KG1 (cell line): ENCODE measurements at regions not wholly inside any gene's neighbourhood (a gene's known extent, or its start where the extent isn't known, plus 50 kb on each side); places are given as distances from the start of the nearest gene placed in this dataset.
A peak's percentile ranks its signal among the peaks of the same experiment; 100 is the strongest.

ENCODE experiments used
- DNase-seq: peaks from one replicate; lab custom pipeline; 2025; lab: John Stamatoyannopoulos, UW

- no peak for DNase-seq
Measured at GRCh38 chr2:151083856-151084795, 177.5 kb downstream of the RBM43 start.

GRCh38 chr2:151078889-151079288 lies 182.8 kb downstream of the RBM43 start:
- DNase-seq, result no peak

- DNase-seq, result no peak
Measured at GRCh38 chr2:151071906-151072305, 189.8 kb downstream of the RBM43 start.

GRCh38 chr2:151071382-151071781 lies 190.3 kb downstream of the RBM43 start:
- no peak for DNase-seq

GRCh38 chr2:151070253-151070652 lies 191.4 kb downstream of the RBM43 start:
- DNase-seq, result no peak

- no peak for DNase-seq
Measured at GRCh38 chr2:151067658-151068369, 193.8 kb downstream of the RBM43 start.

GRCh38 chr2:151063271-151063670 lies 198.4 kb downstream of the RBM43 start:
- DNase-seq, result no peak

- DNase-seq, result no peak
Measured at GRCh38 chr2:151060287-151060686, 201.4 kb downstream of the RBM43 start.

- no peak for DNase-seq
Measured at GRCh38 chr2:151056870-151057269, 204.8 kb downstream of the RBM43 start.

- DNase-seq, result no peak
Measured at GRCh38 chr2:151053661-151053990, 208.0 kb downstream of the RBM43 start.

GRCh38 chr2:151052850-151053660 lies 208.6 kb downstream of the RBM43 start:
- DNase-seq, result no peak

- peak; percentile 12 for DNase-seq
Measured at GRCh38 chr2:151051574-151052220, 210.0 kb downstream of the RBM43 start.

GRCh38 chr2:151049746-151050145 lies 211.9 kb downstream of the RBM43 start:
- no peak for DNase-seq

GRCh38 chr2:151048331-151049054 lies 213.2 kb downstream of the RBM43 start:
- DNase-seq, result no peak

- DNase-seq, result no peak
Measured at GRCh38 chr2:151043484-151043883, 218.2 kb downstream of the RBM43 start.

GRCh38 chr2:151042964-151043363 lies 218.7 kb downstream of the RBM43 start:
- no peak for DNase-seq

- no peak for DNase-seq
Measured at GRCh38 chr2:151040039-151040438, 221.6 kb downstream of the RBM43 start.

GRCh38 chr2:151038516-151038915 lies 223.1 kb downstream of the RBM43 start:
- DNase-seq, result no peak

- no peak for DNase-seq
Measured at GRCh38 chr2:151037434-151037833, 224.2 kb downstream of the RBM43 start.

GRCh38 chr2:151033271-151034248 lies 228.1 kb downstream of the RBM43 start:
- no peak for DNase-seq
